ENCODE measurements at regions not wholly inside any gene's neighbourhood (a gene's known extent, or its start where the extent isn't known, plus 50 kb on each side); places are given as distances from the start of the nearest gene placed in this dataset.

DNA sequence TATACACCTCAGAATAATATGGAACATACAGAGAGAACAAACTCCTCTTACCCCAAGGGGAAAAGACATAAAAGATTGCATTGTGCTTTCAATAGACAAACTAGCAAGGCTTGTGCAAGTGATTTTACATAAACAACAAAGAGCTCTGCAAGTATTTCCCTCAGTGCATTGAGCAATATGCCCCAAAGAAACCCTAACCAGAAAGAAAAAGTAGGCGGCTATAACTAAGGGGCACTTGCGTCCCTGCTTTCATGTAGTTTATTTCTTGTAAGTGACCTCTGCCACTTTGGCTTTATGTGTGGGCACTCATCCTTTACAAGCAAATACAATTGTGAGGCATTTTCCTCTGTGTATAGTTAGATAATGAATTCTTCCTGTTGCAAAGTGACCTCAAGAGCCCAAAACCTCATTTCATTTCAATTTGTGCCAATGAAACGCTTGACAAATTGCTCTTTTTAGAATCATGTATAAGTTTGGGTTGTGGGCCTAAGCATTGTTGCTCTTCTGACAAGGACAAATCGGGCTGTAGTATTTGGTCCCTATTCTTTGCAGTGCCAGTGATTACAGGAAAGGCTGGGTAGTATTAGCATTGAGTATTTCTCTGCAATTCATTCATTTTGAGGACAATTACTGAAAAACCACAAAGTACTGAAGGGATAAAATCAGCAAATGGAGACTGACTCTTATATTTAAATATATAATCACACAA lies 282.2 kb downstream of the DTWD2 start:
- Mint-ChIP-seq H3K4me1 (ENCODE audit: low read depth) (no peaks in the 10 kb centered on the region), H3K27me3 (no peaks in the 10 kb centered on the region), H3K4me3 (no peak overlapping the region), H3K9me3 (peaks cover 23% of the 10 kb centered on the region), H3K36me3 (ENCODE audit: low read depth) (peaks cover 2% of the 10 kb centered on the region), H3K27ac (no peak overlapping the region)
- POLR2A ChIA-PET = no interaction called here
- ATAC-seq (no peak), DNase-seq (no peak)
- intact Hi-C loops (cut with micrococcal nuclease) = no loop called here
- TF ChIP-seq CTCF (IDR thresholded peaks at IDR 0.05) = no peak
- CTCF ChIA-PET = no interaction called here

DNA sequence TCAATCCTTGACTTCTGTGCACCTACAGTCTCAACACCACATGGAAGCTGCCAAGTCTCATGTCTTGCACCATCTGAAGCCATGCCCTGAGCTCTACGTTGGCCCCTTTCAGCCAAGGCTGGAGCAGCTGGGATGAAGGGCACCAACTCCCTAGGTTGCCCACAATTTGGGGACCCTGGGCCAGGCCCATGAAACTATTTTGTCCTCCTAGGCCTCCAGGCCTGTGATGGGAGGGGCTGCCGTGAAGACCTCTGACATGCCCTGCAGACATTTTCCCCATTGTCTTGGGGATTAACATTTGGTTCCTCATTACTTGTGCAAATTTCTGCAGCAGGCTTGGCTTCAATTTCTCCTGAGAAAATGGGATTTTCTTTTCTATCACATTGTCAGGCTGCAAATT lies 285.1 kb downstream of the DTWD2 start:
- ChIA-PET CTCF (no interaction called here), POLR2A (no interaction called here)
- H3K27ac Mint-ChIP-seq = no peak overlapping the region
- H3K36me3 Mint-ChIP-seq (ENCODE audit: low read depth) = peaks cover 2% of the 10 kb centered on the region
- H3K9me3 Mint-ChIP-seq = peaks cover 23% of the 10 kb centered on the region
- ATAC-seq = no peak
- no peak overlapping the region for H3K4me3 Mint-ChIP-seq
- intact Hi-C loops (cut with micrococcal nuclease) = no loop called here
- H3K4me1 Mint-ChIP-seq (ENCODE audit: low read depth) = no peaks in the 10 kb centered on the region
- TF ChIP-seq CTCF (IDR thresholded peaks at IDR 0.05) = no peak
- H3K27me3 Mint-ChIP-seq = no peaks in the 10 kb centered on the region
- no peak for DNase-seq

GRCh38 chr5:118701791-118702190 lies 286.6 kb downstream of the DTWD2 start:
- peaks cover 23% of the 10 kb centered on the region for H3K9me3 Mint-ChIP-seq
- no peak for TF ChIP-seq CTCF (IDR thresholded peaks at IDR 0.05)
- ChIA-PET POLR2A (no interaction called here), CTCF (interaction anchor here (0.9 to 1.1 kb wide), 2 partner anchors 15 to 90 kb away, joined by 3 to 5 read pairs; no protein-coding TSS in a partner anchor)
- H3K4me3 Mint-ChIP-seq = no peak overlapping the region
- no peaks in the 10 kb centered on the region for H3K27me3 Mint-ChIP-seq
- ATAC-seq (no peak), DNase-seq (no peak)
- H3K27ac Mint-ChIP-seq = no peak overlapping the region
- peaks cover 2% of the 10 kb centered on the region for H3K36me3 Mint-ChIP-seq (ENCODE audit: low read depth)
- intact Hi-C loops (cut with micrococcal nuclease) = no loop called here
- no peaks in the 10 kb centered on the region for H3K4me1 Mint-ChIP-seq (ENCODE audit: low read depth)

DNA sequence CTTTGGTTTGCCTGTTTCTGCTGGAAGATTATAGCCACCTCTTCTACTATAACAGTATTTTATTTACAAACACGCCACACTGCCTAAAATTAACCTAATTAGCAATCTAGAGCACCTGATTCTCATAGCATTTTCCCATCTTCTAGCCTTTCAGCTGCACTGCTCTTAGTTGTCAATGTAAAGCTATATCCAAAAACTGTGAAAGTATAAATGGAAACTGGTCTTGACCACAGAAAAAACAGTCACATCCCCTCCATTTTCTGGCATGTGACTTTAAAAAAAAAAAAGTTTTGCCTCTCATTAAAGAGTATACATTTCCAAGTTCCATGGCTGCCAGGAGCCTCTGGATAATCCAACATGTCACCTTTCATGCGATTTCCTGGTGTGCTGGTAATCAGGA lies 287.8 kb downstream of the DTWD2 start:
- Mint-ChIP-seq H3K4me3 (no peak overlapping the region), H3K9me3 (peaks cover 23% of the 10 kb centered on the region), H3K27me3 (no peaks in the 10 kb centered on the region), H3K4me1 (ENCODE audit: low read depth) (no peaks in the 10 kb centered on the region), H3K27ac (no peak overlapping the region), H3K36me3 (ENCODE audit: low read depth) (peaks cover 2% of the 10 kb centered on the region)
- DNase-seq (no peak), ATAC-seq (no peak)
- no peak for TF ChIP-seq CTCF (IDR thresholded peaks at IDR 0.05)
- ChIA-PET CTCF (no interaction called here), POLR2A (no interaction called here)
- intact Hi-C loops (cut with micrococcal nuclease) = no loop called here

GRCh38 chr5:118698774-118699173 lies 289.6 kb downstream of the DTWD2 start:
- CTCF ChIA-PET = no interaction called here
- TF ChIP-seq CTCF (IDR thresholded peaks at IDR 0.05) = no peak
- intact Hi-C loops (cut with micrococcal nuclease) = no loop called here
- no peaks in the 10 kb centered on the region for H3K4me1 Mint-ChIP-seq (ENCODE audit: low read depth)
- H3K27ac Mint-ChIP-seq = no peak overlapping the region
- no peaks in the 10 kb centered on the region for H3K27me3 Mint-ChIP-seq
- H3K36me3 Mint-ChIP-seq (ENCODE audit: low read depth) = peaks cover 2% of the 10 kb centered on the region
- no peak overlapping the region for H3K4me3 Mint-ChIP-seq
- POLR2A ChIA-PET = interaction anchor here (0.6 kb wide), 1 partner anchor 1662 kb away, joined by 3 read pairs; no protein-coding TSS in a partner anchor
- H3K9me3 Mint-ChIP-seq = peaks cover 13% of the 10 kb centered on the region
- ATAC-seq (no peak), DNase-seq (no peak)
